Mesothelial cell of epicardium (in vitro differentiated cells): ENCODE measurements at regions not wholly inside any gene's neighbourhood (a gene's known extent, or its start where the extent isn't known, plus 50 kb on each side); places are given as distances from the start of the nearest gene placed in this dataset.
A peak's percentile ranks its signal among the peaks of the same experiment; 100 is the strongest.

Experiments used
- DNase-seq, 2 experiments: peaks; one replicate each; pipeline ENCODE4 v3.0.0; 2021; ENCODE audit warnings: low spot score in 2 of 2; ENCODE audit not compliant: unreplicated experiment in 2 of 2
- H3K27ac Mint-ChIP-seq: 2 replicates; pipeline ENCODE4 v1.8.0; 2021; ENCODE audit warnings: mixed read lengths
- H3K27me3 Mint-ChIP-seq: 2 replicates; pipeline ENCODE4 v1.8.0; 2021; ENCODE audit warnings: low read depth, mixed read lengths
- H3K36me3 Mint-ChIP-seq: 2 replicates; pipeline ENCODE4 v1.8.0; 2021; ENCODE audit warnings: mixed read lengths
- H3K4me1 Mint-ChIP-seq: 2 replicates; pipeline ENCODE4 v1.8.0; 2021; ENCODE audit warnings: mixed read lengths
- H3K4me3 Mint-ChIP-seq: 2 replicates; pipeline ENCODE4 v1.8.0; 2021; ENCODE audit warnings: mild to moderate bottlenecking, moderate library complexity, mixed read lengths
- H3K9me3 Mint-ChIP-seq: 2 replicates; pipeline ENCODE4 v1.8.0; 2021; ENCODE audit warnings: mixed read lengths
- CTCF ChIP-seq: fragments of 200-600 bp; sonication (generic); IDR thresholded peaks from one replicate; pipeline ENCODE4 v1.5.0; 2021; ENCODE audit warnings: antibody characterized with exemption; ENCODE audit not compliant: unreplicated experiment

- peaks cover 79% of the 10 kb centered on the region for H3K4me1 Mint-ChIP-seq
- peak overlapping the region; percentile 32 for H3K27ac Mint-ChIP-seq
- no peaks in the 10 kb centered on the region for H3K9me3 Mint-ChIP-seq
Observed at GRCh38 chr1:94324178-94324544, 86.8 kb upstream of the ARHGAP29 start.

GRCh38 chr1:94323311-94324177 lies 86.2 kb upstream of the ARHGAP29 start:
- no peaks in the 10 kb centered on the region for H3K36me3 Mint-ChIP-seq
- DNase-seq = no peak
- no peak for TF ChIP-seq CTCF
- no peak overlapping the region for H3K4me3 Mint-ChIP-seq
- H3K4me1 Mint-ChIP-seq = peaks cover 73% of the 10 kb centered on the region
- no peaks in the 10 kb centered on the region for H3K27me3 Mint-ChIP-seq
- peak overlapping the region; percentile 31 for H3K27ac Mint-ChIP-seq
- H3K9me3 Mint-ChIP-seq = no peaks in the 10 kb centered on the region

More at GRCh38 chr1:94324178-94324544, 86.8 kb upstream of the ARHGAP29 start:
- DNase-seq = no peak
- Mint-ChIP-seq H3K27me3 (no peaks in the 10 kb centered on the region), H3K36me3 (no peaks in the 10 kb centered on the region), H3K4me3 (no peak overlapping the region)
- no peak for TF ChIP-seq CTCF

- Mint-ChIP-seq H3K27me3 (peaks cover 1% of the 10 kb centered on the region), H3K9me3 (no peaks in the 10 kb centered on the region), H3K36me3 (no peaks in the 10 kb centered on the region), H3K27ac (peak overlapping the region; percentile 59), H3K4me1 (peaks cover 72% of the 10 kb centered on the region), H3K4me3 (no peak overlapping the region)
- DNase-seq = no peak
- TF ChIP-seq CTCF = no peak
Observed at GRCh38 chr1:94322696-94323095, 85.3 kb upstream of the ARHGAP29 start.

- Mint-ChIP-seq H3K27me3 (peaks cover 1% of the 10 kb centered on the region), H3K4me3 (no peak overlapping the region), H3K4me1 (peaks cover 71% of the 10 kb centered on the region), H3K36me3 (no peaks in the 10 kb centered on the region), H3K9me3 (no peaks in the 10 kb centered on the region), H3K27ac (peak overlapping the region; percentile 58)
- no peak for DNase-seq
- no peak for TF ChIP-seq CTCF
Observed at GRCh38 chr1:94321662-94322061, 84.3 kb upstream of the ARHGAP29 start.

- Mint-ChIP-seq H3K4me1 (peaks cover 64% of the 10 kb centered on the region), H3K27ac (no peak overlapping the region), H3K9me3 (no peaks in the 10 kb centered on the region), H3K36me3 (no peaks in the 10 kb centered on the region), H3K4me3 (no peak overlapping the region), H3K27me3 (peaks cover 1% of the 10 kb centered on the region)
- no peak for DNase-seq
- no peak for TF ChIP-seq CTCF
Observed at GRCh38 chr1:94319319-94320102, 82.1 kb upstream of the ARHGAP29 start.
